GM12874 (cell line): ENCODE measurements at regions not wholly inside any gene's neighbourhood (a gene's known extent, or its start where the extent isn't known, plus 50 kb on each side); places are given as distances from the start of the nearest gene placed in this dataset.

Source experiments
- CTCF ChIP-seq: IDR thresholded peaks from 2 replicates; pipeline ENCODE4 v1.5.1; 2011; ENCODE audit warnings: low read depth, mild to moderate bottlenecking, control low read depth, low read length, moderate library complexity; ENCODE audit not compliant: insufficient read depth

- no peak for TF ChIP-seq CTCF
Measured at GRCh38 chr13:66152596-66152995, 1077.5 kb downstream of the PCDH9 start.

GRCh38 chr13:66139701-66140100, 1090.4 kb downstream of the PCDH9 start:
- TF ChIP-seq CTCF = no peak

- TF ChIP-seq CTCF = no peak
Measured at GRCh38 chr13:66139250-66139649, 1090.9 kb downstream of the PCDH9 start.

GRCh38 chr13:66138172-66138811, 1091.8 kb downstream of the PCDH9 start:
- no peak for TF ChIP-seq CTCF

GRCh38 chr13:66137384-66137783, 1092.8 kb downstream of the PCDH9 start:
- TF ChIP-seq CTCF = no peak

GRCh38 chr13:66128692-66129269, 1101.4 kb downstream of the PCDH9 start:
- no peak for TF ChIP-seq CTCF

- TF ChIP-seq CTCF = no peak
Measured at GRCh38 chr13:66128201-66128600, 1101.9 kb downstream of the PCDH9 start.

GRCh38 chr13:66117563-66117962, 1112.6 kb downstream of the PCDH9 start:
- TF ChIP-seq CTCF = no peak
